Fibroblast of gingiva (primary cell): ENCODE measurements at regions not wholly inside any gene's neighbourhood (a gene's known extent, or its start where the extent isn't known, plus 50 kb on each side); places are given as distances from the start of the nearest gene placed in this dataset.
"Not testable (repeated sequence)": the region's sequence is repeated elsewhere in the genome, so short reads cannot be mapped to it uniquely, and the experiment has no call there.

ENCODE experiments used
- DNase-seq: peaks from one replicate; pipeline ENCODE4 v3.0.0-alpha.2; 2011; ENCODE audit warnings: low read depth

GRCh38 chr11:101835506-101836063 lies 79.2 kb upstream of the CEP126 start:
- DNase-seq = peak; percentile 26

- DNase-seq = not testable (repeated sequence)
Observed at GRCh38 chr11:101830475-101830874, 84.3 kb upstream of the CEP126 start.

DNA sequence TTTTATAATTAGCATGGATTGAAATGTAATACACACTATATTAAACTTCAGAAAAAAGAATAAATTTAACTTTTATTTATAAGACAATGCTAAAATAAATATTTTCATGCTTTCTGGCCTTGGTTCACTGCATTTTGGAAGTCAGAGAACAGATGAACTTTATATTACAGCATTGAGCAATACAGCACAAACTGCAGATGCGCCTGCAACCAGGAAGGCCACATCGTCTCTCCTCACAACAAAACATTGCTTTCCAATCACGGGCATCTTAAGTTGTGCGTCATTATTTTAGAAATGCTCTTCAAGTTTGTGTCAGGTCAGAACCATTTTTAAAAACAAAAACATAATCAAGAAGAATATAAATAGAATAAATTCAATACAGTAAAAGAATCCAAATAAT lies 89.3 kb upstream of the CEP126 start:
- DNase-seq = peak; percentile 91

GRCh38 chr11:101817581-101817980 lies 97.2 kb upstream of the CEP126 start:
- DNase-seq = peak; percentile 90

DNA sequence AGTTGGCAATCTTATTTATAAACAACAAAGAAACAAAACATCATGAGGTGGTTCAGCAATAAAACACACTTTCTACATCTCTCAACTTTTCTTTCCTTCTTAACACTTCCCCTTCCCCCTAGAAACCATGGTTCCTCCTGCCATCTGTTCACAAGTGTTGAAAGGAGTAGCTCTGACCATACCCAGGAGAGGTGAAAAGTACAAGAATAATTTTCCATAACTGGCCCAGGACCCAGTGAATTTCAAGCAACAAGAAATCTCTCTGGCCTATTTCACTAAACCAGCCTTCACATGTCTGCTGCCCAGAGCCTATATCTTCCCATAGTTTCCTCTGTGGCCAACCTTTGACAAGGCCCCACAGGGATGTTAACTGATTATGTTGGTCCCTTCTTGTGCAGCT lies 98.2 kb upstream of the CEP126 start:
- DNase-seq = no peak

DNA sequence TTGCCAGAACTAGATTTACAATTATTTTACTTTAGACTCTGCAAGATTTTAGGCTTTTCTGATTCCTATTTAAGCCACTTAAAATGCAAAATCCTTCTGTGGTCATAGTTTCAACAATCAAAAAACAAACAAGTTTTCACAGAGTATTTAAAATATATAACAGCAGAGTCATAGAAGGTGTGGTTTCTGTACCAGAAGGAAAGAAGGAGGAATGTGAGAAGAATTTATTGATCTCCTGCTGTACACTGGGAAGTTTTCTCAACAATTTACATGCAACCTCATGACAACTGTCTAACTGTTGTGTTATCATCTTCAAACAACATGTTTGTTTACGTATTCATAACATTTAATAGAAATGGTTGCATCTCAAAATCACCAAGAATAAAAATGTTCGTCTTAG lies 102.3 kb upstream of the CEP126 start:
- DNase-seq = no peak

- no peak for DNase-seq
Observed at GRCh38 chr11:101810546-101810945, 104.3 kb upstream of the CEP126 start.

DNA sequence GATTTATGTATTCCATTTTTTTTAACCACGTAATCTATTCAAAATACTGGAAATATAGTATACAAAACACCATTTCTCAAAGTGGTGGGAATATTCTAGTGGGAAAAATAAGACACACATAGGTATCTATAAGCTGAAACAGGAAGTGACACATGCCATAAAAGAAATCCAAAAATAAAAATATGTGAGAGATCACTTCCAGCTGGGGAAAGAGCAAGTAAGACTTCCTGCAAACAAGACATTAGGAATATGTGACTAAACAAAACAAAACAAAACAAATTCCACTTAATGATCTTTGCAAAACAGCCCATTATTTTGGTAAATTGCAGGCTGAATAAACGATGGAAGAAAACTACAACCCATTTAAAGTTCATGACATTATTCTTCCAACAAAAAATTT lies 107.3 kb upstream of the CEP126 start:
- DNase-seq = no peak

- DNase-seq = no peak
Observed at GRCh38 chr11:101803651-101804050, 111.2 kb upstream of the CEP126 start.

GRCh38 chr11:101797335-101797734 lies 117.5 kb upstream of the CEP126 start:
- DNase-seq = peak; percentile 44

- no peak for DNase-seq
Observed at GRCh38 chr11:101792814-101793213, 122.0 kb upstream of the CEP126 start.

GRCh38 chr11:101786916-101787315 lies 127.9 kb upstream of the CEP126 start:
- DNase-seq = no peak

- no peak for DNase-seq
Observed at GRCh38 chr11:101786421-101786820, 128.4 kb upstream of the CEP126 start.

GRCh38 chr11:101779167-101779566 lies 135.6 kb upstream of the CEP126 start:
- not testable (repeated sequence) for DNase-seq

DNA sequence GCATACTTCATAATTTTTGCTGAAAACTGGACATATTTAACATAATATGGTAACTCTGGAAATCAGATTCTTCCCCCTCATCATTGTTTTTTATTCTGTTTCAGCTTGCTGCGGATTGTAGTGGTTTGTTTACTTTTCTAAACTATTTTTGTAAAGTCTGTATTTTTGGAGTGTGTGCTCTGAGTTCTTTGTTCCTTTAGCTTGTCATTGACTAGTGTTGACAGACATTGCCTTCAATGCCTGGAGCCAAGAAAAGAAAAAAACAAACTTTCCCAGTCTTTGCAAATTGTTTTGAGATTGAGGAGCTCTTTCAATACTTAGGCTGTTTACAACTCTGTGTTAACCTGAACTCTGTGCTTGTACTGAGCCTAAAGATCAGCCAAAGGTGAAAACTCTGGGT lies 137.3 kb upstream of the CEP126 start:
- DNase-seq = no peak

GRCh38 chr11:101775033-101775432 lies 139.8 kb upstream of the CEP126 start:
- no peak for DNase-seq

DNA sequence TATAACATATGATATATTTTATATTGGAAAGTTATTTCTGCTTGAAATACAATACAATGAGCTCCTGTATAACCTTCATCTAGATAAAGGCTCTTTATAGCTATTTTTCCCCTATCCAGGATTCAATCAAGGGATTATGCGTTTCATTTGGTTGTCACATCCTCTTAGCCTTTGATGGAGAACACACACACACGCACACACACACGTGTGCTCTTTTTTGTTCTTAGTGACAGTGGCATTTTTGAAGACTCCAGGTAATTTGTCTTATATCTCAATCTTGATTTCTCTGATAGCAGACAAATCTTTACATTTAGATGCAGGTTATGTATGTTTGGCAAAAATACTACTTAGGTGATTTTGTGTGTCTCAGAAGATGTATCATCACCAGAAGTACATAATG lies 144.2 kb upstream of the CEP126 start:
- DNase-seq = no peak

GRCh38 chr11:101765932-101766331 lies 148.9 kb upstream of the CEP126 start:
- DNase-seq = no peak

- DNase-seq = peak; percentile 13
Observed at GRCh38 chr11:101759771-101760450, 154.9 kb upstream of the CEP126 start.

GRCh38 chr11:101757741-101758140 lies 157.1 kb upstream of the CEP126 start:
- DNase-seq = no peak

DNA sequence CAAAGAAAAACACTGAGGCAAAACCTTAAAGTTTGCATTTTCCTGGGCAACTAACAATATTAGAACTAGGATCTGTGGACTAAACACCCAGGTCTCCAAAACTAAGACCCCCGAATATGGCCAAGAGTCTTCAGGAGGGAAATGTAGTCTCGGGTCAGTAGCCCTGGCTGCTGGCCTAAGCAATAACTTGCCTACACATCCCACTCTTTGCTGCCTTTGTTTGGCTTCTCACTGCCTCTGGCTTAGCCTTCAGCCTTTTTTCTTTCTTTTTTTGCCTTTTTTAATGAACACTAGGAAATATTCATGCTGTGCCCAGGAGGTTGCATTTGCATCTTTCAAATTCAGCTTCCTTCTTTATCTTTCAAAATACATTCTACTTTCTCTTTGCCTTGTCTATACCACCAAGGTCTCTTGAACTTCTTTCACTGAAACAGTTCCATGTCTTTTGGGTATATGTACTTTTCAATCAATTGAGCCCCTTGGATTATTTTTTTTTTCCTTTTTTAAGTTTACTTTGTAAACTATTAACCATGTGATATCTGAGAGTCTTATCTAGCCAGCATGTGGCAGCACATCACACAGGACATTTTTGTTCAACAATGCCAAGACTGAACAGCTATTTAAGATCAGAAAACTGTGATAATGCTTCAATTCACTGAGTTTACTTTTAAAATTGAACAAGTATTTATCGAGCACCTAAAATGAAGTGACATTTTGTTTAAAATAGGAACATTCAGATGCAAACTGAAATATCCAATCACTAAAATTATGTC lies 165.0 kb upstream of the TRPC6 start:
- DNase-seq = no peak

- no peak for DNase-seq
Observed at GRCh38 chr11:101745756-101746155, 161.9 kb upstream of the TRPC6 start.

- DNase-seq = no peak
Observed at GRCh38 chr11:101743828-101744227, 160.0 kb upstream of the TRPC6 start.
